AG09309 (cell line): ENCODE measurements at regions not wholly inside any gene's neighbourhood (a gene's known extent, or its start where the extent isn't known, plus 50 kb on each side); places are given as distances from the start of the nearest gene placed in this dataset.
A peak's percentile ranks its signal among the peaks of the same experiment; 100 is the strongest.

Experiments used
- DNase-seq: peaks from one replicate; pipeline ENCODE4 v3.0.0-alpha.2; 2010; ENCODE audit warnings: low read depth
- H3K4me3 ChIP-seq: 2 replicates; pipeline ENCODE4 v1.5.1; 2011; ENCODE audit warnings: mild to moderate bottlenecking, low read depth, low read length, moderate library complexity; ENCODE audit not compliant: control insufficient read depth
- TF ChIP-seq, protein P1 (sequence below): IDR thresholded peaks from 2 replicates; pipeline ENCODE4 v1.5.1; 2011; ENCODE audit warnings: mild to moderate bottlenecking, low read depth, low read length, inconsistent platforms; ENCODE audit not compliant: insufficient read depth, control insufficient read depth; ENCODE audit errors: missing control alignments

DNA sequence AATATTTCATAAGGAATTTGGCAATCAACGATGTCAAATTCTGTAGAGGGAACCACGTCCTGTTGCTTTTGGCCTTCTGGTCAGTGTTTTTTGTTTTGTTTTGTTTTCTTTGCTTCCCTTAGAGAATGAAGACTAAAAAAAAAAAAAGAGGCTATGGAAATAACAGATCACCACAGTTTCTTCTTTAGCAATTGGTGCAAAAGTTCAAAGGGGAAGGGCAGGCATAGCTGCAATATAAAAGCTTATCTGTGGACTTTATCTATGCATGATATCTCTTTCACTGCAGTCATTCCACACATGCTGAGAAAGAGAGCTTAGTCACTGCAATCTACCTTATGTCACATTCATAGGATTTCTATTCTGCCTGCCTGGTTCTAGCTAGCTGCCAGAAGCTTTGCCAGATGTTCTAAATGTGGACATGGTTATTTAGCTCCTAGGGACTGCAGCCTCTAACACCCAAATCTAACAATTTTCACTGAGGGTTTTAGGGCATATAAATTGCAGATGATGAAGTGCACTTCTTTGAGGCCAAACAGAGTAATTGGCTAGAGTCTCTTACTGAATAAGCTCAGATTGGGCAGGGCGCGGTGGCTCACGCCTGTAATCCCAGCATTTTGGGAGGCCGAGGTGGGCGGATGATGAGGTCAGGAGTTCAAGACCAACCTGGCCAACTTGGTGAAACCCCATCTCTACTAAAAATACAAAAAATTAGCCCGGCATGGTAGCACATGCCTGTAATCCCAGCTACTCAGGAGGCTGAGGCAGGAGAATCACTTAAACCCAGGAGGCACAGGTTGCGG lies 637.2 kb downstream of the NTRK3 start:
- H3K4me3 ChIP-seq = no peak overlapping the region
- DNase-seq = peak; percentile 80
- TF ChIP-seq, protein P1, sequence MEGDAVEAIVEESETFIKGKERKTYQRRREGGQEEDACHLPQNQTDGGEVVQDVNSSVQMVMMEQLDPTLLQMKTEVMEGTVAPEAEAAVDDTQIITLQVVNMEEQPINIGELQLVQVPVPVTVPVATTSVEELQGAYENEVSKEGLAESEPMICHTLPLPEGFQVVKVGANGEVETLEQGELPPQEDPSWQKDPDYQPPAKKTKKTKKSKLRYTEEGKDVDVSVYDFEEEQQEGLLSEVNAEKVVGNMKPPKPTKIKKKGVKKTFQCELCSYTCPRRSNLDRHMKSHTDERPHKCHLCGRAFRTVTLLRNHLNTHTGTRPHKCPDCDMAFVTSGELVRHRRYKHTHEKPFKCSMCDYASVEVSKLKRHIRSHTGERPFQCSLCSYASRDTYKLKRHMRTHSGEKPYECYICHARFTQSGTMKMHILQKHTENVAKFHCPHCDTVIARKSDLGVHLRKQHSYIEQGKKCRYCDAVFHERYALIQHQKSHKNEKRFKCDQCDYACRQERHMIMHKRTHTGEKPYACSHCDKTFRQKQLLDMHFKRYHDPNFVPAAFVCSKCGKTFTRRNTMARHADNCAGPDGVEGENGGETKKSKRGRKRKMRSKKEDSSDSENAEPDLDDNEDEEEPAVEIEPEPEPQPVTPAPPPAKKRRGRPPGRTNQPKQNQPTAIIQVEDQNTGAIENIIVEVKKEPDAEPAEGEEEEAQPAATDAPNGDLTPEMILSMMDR = no peak

DNA sequence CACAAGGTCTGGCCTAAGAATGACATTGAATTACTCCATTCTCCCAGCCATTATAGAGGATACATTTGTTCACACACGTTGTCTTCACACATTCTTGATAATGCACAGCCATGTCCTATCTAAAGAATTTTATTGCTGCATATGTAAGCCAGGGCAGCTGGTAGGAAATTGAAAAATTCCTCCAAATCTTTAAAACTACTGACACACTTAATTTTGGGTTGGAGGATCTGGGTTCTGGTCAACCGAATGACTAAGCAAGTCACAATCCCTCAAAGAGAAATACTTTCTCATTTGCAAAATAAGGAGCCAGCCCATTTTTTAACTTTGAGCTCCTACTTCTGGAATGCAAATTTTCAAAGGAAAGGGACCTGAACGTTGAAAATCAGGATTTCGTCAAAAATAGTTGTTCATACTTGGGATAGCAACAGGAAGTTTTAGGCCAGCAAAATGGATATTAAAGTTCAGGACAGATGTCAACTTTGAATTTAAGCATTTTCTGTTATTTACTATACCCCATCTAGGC lies 638.3 kb downstream of the NTRK3 start:
- DNase-seq = no peak
- TF ChIP-seq, protein P1 = no peak

DNA sequence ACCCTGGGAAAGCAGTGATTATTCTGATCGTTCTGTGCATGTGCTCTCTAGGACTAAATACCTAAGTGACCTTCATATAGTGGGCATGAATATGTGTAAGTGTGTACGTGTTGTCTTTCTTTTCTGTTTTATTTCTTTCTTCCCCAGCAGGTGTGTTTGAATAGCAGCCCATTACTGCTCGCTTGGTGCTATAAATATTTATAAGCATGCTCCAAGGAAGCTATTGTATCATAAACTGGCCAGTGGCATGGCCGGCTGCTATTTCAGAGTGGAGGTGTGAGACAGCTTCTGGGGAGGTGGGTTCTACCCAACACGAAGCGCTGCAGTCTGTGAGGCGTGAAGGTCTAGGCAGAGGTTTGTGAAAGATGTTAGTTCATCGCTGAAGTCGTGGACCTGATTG lies 641.8 kb downstream of the NTRK3 start:
- DNase-seq = no peak
- TF ChIP-seq, protein P1 = no peak
- no peak overlapping the region for H3K4me3 ChIP-seq

More for the DNA sequence above, 638.3 kb downstream of the NTRK3 start:
- no peak overlapping the region for H3K4me3 ChIP-seq

DNA sequence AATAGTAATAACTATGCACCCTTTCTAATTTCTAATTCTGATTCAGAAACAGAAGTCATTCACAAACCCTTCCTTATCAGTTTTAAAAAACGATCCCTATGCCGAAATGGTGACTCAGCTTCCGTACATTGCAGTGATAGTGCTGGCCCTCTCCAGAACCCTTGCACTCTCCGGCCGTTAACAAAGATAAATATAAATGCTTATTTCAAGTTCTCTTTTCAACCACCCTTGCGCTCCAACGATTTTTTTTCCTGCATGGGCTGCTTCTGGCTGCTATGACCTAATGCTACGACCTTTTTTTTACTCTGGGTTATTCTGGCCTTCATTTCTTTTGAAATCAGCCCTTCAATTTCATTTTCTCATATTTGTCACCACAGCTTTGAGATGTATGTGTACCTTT lies 646.2 kb downstream of the NTRK3 start:
- DNase-seq = no peak
- no peak overlapping the region for H3K4me3 ChIP-seq
- TF ChIP-seq, protein P1 = no peak

DNA sequence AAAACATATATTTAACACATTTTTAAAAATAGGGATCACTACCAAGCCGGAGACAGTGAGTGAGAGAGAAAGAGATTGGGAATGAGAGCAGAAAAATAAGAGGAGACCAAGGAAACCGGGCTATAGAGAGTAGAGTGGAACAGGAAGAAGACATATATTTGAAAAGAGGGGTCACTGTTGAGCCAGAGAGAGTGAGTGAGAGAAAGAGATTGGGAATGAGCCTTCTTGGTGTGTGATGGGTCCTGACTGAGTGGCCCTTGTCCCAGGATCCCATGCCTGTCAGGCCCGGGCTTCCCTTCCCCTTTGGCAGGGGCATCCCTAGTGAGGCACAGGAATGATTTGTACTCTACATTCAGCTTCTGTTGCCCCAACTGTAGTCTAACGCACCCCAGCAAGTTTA lies 646.6 kb downstream of the NTRK3 start:
- TF ChIP-seq, protein P1 = no peak
- no peak for DNase-seq

DNA sequence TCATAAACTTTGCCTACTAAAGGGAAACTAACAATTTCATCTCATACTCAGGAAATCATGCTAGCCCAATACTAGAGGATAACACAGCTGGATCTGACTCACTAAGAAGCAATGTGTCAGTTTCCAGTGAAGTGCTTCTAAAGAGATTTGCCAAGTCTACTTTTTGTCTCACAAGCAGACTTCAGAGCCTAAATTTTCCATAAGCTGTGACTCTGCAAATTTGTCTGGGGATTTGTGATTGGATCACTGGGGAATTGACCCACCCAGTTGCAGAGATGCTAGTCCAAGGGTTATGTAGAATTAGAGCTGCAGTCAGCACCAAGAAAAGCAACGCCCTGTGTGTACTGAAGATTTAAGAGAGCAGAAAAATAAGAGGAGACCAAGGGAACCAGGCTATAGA lies 647.1 kb downstream of the NTRK3 start:
- DNase-seq = peak; percentile 67
- H3K4me3 ChIP-seq = no peak overlapping the region
- TF ChIP-seq, protein P1 = no peak

More for the DNA sequence above, 646.6 kb downstream of the NTRK3 start:
- H3K4me3 ChIP-seq = no peak overlapping the region
